ENCODE measurements at regions not wholly inside any gene's neighbourhood (a gene's known extent, or its start where the extent isn't known, plus 50 kb on each side); places are given as distances from the start of the nearest gene placed in this dataset.

GRCh38 chr1:87505391-87505983, 176.8 kb downstream of the LMO4 start:
- H3K27ac ChIP-seq (ENCODE audit: low read length), result no peak overlapping the region
- H3K9me2 ChIP-seq (replicated peaks; ENCODE audit: insufficient read depth, low read length), result no peaks in the 10 kb centered on the region
- no peaks in the 10 kb centered on the region for H3K36me3 ChIP-seq (ENCODE audit: insufficient read depth, low read length)
- H3K27me3 ChIP-seq (ENCODE audit: low read length), result no peaks in the 10 kb centered on the region
- H3K4me1 ChIP-seq (ENCODE audit: low read length), result no peaks in the 10 kb centered on the region
- H3K9me3 ChIP-seq (ENCODE audit: low read length), result no peaks in the 10 kb centered on the region
- H4K20me1 ChIP-seq (ENCODE audit: insufficient read depth, low read depth, low read length), result no peaks in the 10 kb centered on the region
- H3K4me2 ChIP-seq (ENCODE audit: low read depth, low read length, poor library complexity, severe bottlenecking), result no peak overlapping the region
- no peak overlapping the region for H2AFZ ChIP-seq (ENCODE audit: low read length)
- DNase-seq, result no peak
- no peak overlapping the region for H3K9ac ChIP-seq (ENCODE audit: low read length)
- H3K79me2 ChIP-seq (ENCODE audit: low read length), result no peaks in the 10 kb centered on the region
- H3K4me3 ChIP-seq (ENCODE audit: low read length), result no peak overlapping the region

GRCh38 chr1:87506147-87506546, 177.5 kb downstream of the LMO4 start:
- no peak for DNase-seq
- Histone ChIP-seq H3K9me3 (ENCODE audit: low read length) (no peaks in the 10 kb centered on the region), H3K27ac (ENCODE audit: low read length) (no peak overlapping the region), H2AFZ (ENCODE audit: low read length) (no peak overlapping the region), H3K4me1 (ENCODE audit: low read length) (no peaks in the 10 kb centered on the region), H3K4me2 (ENCODE audit: low read depth, low read length, poor library complexity, severe bottlenecking) (no peak overlapping the region), H3K27me3 (ENCODE audit: low read length) (no peaks in the 10 kb centered on the region), H3K79me2 (ENCODE audit: low read length) (no peaks in the 10 kb centered on the region), H3K9me2 (replicated peaks; ENCODE audit: insufficient read depth, low read length) (no peaks in the 10 kb centered on the region), H3K4me3 (ENCODE audit: low read length) (no peak overlapping the region), H3K9ac (ENCODE audit: low read length) (no peak overlapping the region), H3K36me3 (ENCODE audit: insufficient read depth, low read length) (no peaks in the 10 kb centered on the region), H4K20me1 (ENCODE audit: insufficient read depth, low read depth, low read length) (no peaks in the 10 kb centered on the region)

DNA sequence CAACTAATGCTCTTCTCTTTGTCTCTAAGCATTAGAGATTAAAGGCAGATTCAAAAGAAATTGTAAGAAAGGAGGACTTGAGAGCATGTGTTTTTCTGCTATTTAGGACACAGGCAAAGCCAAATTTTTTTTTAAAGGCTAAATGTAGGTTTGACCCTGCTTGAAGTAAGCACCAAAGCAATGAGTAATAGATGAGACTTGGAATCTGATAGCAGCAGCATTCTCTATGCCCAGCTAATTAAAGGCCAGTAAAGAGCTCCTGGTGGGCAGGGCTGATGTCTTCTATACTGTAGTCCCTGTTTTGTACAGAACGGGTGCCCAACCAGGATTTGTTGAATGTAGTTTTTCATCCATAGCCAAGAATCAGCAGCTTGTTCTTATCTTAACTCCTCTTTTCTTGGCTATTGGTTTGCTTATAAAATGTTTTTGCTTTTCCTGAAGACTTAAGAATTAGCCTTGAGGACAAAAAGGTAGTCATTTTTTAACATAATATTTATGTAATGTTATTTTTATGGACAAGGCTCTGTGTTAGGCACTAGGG, 179.6 kb downstream of the LMO4 start:
- H3K9ac ChIP-seq (ENCODE audit: low read length), result no peak overlapping the region
- no peaks in the 10 kb centered on the region for H3K4me1 ChIP-seq (ENCODE audit: low read length)
- no peaks in the 10 kb centered on the region for H3K27me3 ChIP-seq (ENCODE audit: low read length)
- H3K79me2 ChIP-seq (ENCODE audit: low read length), result no peaks in the 10 kb centered on the region
- DNase-seq, result no peak
- no peak overlapping the region for H3K4me2 ChIP-seq (ENCODE audit: low read depth, low read length, poor library complexity, severe bottlenecking)
- no peaks in the 10 kb centered on the region for H3K36me3 ChIP-seq (ENCODE audit: insufficient read depth, low read length)
- no peaks in the 10 kb centered on the region for H4K20me1 ChIP-seq (ENCODE audit: insufficient read depth, low read depth, low read length)
- H3K9me3 ChIP-seq (ENCODE audit: low read length), result no peaks in the 10 kb centered on the region
- no peak overlapping the region for H3K4me3 ChIP-seq (ENCODE audit: low read length)
- no peaks in the 10 kb centered on the region for H3K9me2 ChIP-seq (replicated peaks; ENCODE audit: insufficient read depth, low read length)
- H2AFZ ChIP-seq (ENCODE audit: low read length), result no peak overlapping the region
- H3K27ac ChIP-seq (ENCODE audit: low read length), result no peak overlapping the region

- Histone ChIP-seq H4K20me1 (ENCODE audit: insufficient read depth, low read depth, low read length) (no peaks in the 10 kb centered on the region), H3K27ac (ENCODE audit: low read length) (no peak overlapping the region), H3K9ac (ENCODE audit: low read length) (no peak overlapping the region), H3K27me3 (ENCODE audit: low read length) (no peaks in the 10 kb centered on the region), H3K9me2 (replicated peaks; ENCODE audit: insufficient read depth, low read length) (no peaks in the 10 kb centered on the region), H3K4me1 (ENCODE audit: low read length) (no peaks in the 10 kb centered on the region), H3K79me2 (ENCODE audit: low read length) (no peaks in the 10 kb centered on the region), H3K36me3 (ENCODE audit: insufficient read depth, low read length) (no peaks in the 10 kb centered on the region), H3K4me3 (ENCODE audit: low read length) (no peak overlapping the region), H3K4me2 (ENCODE audit: low read depth, low read length, poor library complexity, severe bottlenecking) (no peak overlapping the region), H2AFZ (ENCODE audit: low read length) (no peak overlapping the region), H3K9me3 (ENCODE audit: low read length) (no peaks in the 10 kb centered on the region)
- DNase-seq, result no peak
Observed at GRCh38 chr1:87510540-87510939, 181.9 kb downstream of the LMO4 start.

DNA sequence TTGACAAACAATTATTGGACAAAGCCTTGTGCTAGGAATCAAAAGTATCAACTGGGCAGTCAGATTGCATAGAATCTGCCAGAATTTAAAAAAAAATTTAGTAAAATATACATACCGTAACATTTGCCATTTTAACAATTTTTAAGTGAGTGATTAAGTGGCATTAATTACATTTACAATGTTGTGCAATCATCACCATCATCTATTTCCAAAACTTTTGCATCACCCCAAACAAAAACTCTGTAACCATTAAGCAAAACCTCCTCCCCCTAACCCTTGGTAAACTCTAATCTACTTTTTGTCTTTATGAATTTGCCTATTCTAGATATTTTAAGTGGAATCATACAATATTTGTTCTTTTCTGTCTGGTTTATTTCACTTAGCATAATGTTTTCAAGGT, 182.8 kb downstream of the LMO4 start:
- Histone ChIP-seq H3K79me2 (ENCODE audit: low read length) (no peaks in the 10 kb centered on the region), H3K9me2 (replicated peaks; ENCODE audit: insufficient read depth, low read length) (no peaks in the 10 kb centered on the region), H3K9me3 (ENCODE audit: low read length) (no peaks in the 10 kb centered on the region), H3K4me1 (ENCODE audit: low read length) (no peaks in the 10 kb centered on the region), H3K4me2 (ENCODE audit: low read depth, low read length, poor library complexity, severe bottlenecking) (no peak overlapping the region), H2AFZ (ENCODE audit: low read length) (no peak overlapping the region), H3K36me3 (ENCODE audit: insufficient read depth, low read length) (no peaks in the 10 kb centered on the region), H3K4me3 (ENCODE audit: low read length) (no peak overlapping the region), H3K27ac (ENCODE audit: low read length) (no peak overlapping the region), H4K20me1 (ENCODE audit: insufficient read depth, low read depth, low read length) (no peaks in the 10 kb centered on the region), H3K27me3 (ENCODE audit: low read length) (no peaks in the 10 kb centered on the region), H3K9ac (ENCODE audit: low read length) (no peak overlapping the region)
- no peak for DNase-seq

DNA sequence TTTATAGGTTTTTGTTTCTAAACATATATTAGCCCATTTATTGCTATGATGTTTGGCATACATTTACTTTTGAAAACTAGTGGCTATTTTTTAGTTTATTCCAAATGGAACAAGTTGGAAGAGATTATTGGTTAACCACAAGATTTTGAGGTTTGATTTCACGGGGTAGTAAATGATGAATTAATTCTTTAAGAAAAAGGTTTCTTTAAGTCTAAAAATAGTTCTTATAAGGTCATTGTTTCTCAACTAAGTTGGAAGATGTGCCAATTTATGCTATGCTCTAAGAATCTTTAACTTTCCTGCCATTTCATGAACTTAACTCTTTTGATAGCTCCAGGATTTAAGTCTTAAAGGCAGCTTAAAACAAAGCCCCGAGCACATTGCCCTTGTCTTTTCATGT, 183.8 kb downstream of the LMO4 start:
- no peak overlapping the region for H2AFZ ChIP-seq (ENCODE audit: low read length)
- no peaks in the 10 kb centered on the region for H3K36me3 ChIP-seq (ENCODE audit: insufficient read depth, low read length)
- no peaks in the 10 kb centered on the region for H4K20me1 ChIP-seq (ENCODE audit: insufficient read depth, low read depth, low read length)
- no peak overlapping the region for H3K4me2 ChIP-seq (ENCODE audit: low read depth, low read length, poor library complexity, severe bottlenecking)
- no peaks in the 10 kb centered on the region for H3K79me2 ChIP-seq (ENCODE audit: low read length)
- H3K4me3 ChIP-seq (ENCODE audit: low read length), result no peak overlapping the region
- no peaks in the 10 kb centered on the region for H3K9me3 ChIP-seq (ENCODE audit: low read length)
- no peaks in the 10 kb centered on the region for H3K27me3 ChIP-seq (ENCODE audit: low read length)
- no peaks in the 10 kb centered on the region for H3K4me1 ChIP-seq (ENCODE audit: low read length)
- no peak for DNase-seq
- no peak overlapping the region for H3K27ac ChIP-seq (ENCODE audit: low read length)
- no peaks in the 10 kb centered on the region for H3K9me2 ChIP-seq (replicated peaks; ENCODE audit: insufficient read depth, low read length)
- no peak overlapping the region for H3K9ac ChIP-seq (ENCODE audit: low read length)

GRCh38 chr1:87513255-87513654, 184.6 kb downstream of the LMO4 start:
- no peak overlapping the region for H3K27ac ChIP-seq (ENCODE audit: low read length)
- H3K4me2 ChIP-seq (ENCODE audit: low read depth, low read length, poor library complexity, severe bottlenecking), result no peak overlapping the region
- H3K36me3 ChIP-seq (ENCODE audit: insufficient read depth, low read length), result no peaks in the 10 kb centered on the region

GRCh38 chr1:87513966-87514660, 185.4 kb downstream of the LMO4 start:
- H4K20me1 ChIP-seq (ENCODE audit: insufficient read depth, low read depth, low read length), result no peaks in the 10 kb centered on the region
- no peak overlapping the region for H3K9ac ChIP-seq (ENCODE audit: low read length)
- H3K4me3 ChIP-seq (ENCODE audit: low read length), result no peak overlapping the region
- no peaks in the 10 kb centered on the region for H3K79me2 ChIP-seq (ENCODE audit: low read length)
- H3K4me1 ChIP-seq (ENCODE audit: low read length), result no peaks in the 10 kb centered on the region
- H3K36me3 ChIP-seq (ENCODE audit: insufficient read depth, low read length), result no peaks in the 10 kb centered on the region
- no peak overlapping the region for H2AFZ ChIP-seq (ENCODE audit: low read length)
- no peak overlapping the region for H3K4me2 ChIP-seq (ENCODE audit: low read depth, low read length, poor library complexity, severe bottlenecking)
- H3K9me2 ChIP-seq (replicated peaks; ENCODE audit: insufficient read depth, low read length), result no peaks in the 10 kb centered on the region
- no peak overlapping the region for H3K27ac ChIP-seq (ENCODE audit: low read length)
- no peaks in the 10 kb centered on the region for H3K9me3 ChIP-seq (ENCODE audit: low read length)
- H3K27me3 ChIP-seq (ENCODE audit: low read length), result no peaks in the 10 kb centered on the region
- no peak for DNase-seq

More at GRCh38 chr1:87513255-87513654, 184.6 kb downstream of the LMO4 start:
- Histone ChIP-seq H3K9ac (ENCODE audit: low read length) (no peak overlapping the region), H4K20me1 (ENCODE audit: insufficient read depth, low read depth, low read length) (no peaks in the 10 kb centered on the region), H3K4me3 (ENCODE audit: low read length) (no peak overlapping the region), H3K9me2 (replicated peaks; ENCODE audit: insufficient read depth, low read length) (no peaks in the 10 kb centered on the region), H3K9me3 (ENCODE audit: low read length) (no peaks in the 10 kb centered on the region), H2AFZ (ENCODE audit: low read length) (no peak overlapping the region), H3K4me1 (ENCODE audit: low read length) (no peaks in the 10 kb centered on the region), H3K79me2 (ENCODE audit: low read length) (no peaks in the 10 kb centered on the region), H3K27me3 (ENCODE audit: low read length) (no peaks in the 10 kb centered on the region)
- DNase-seq, result no peak
